GM20000 (cell line): ENCODE measurements at regions not wholly inside any gene's neighbourhood (a gene's known extent, or its start where the extent isn't known, plus 50 kb on each side); places are given as distances from the start of the nearest gene placed in this dataset.

Source experiments
- DNase-seq: peaks from one replicate; pipeline ENCODE4 v3.0.0; 2012; ENCODE audit warnings: low spot score
- TF ChIP-seq, protein P1 (sequence below): IDR thresholded peaks from 2 replicates; pipeline ENCODE4 v1.5.1; 2012; ENCODE audit warnings: mild to moderate bottlenecking, control low read depth; ENCODE audit errors: extremely low read depth, missing control alignments

DNA sequence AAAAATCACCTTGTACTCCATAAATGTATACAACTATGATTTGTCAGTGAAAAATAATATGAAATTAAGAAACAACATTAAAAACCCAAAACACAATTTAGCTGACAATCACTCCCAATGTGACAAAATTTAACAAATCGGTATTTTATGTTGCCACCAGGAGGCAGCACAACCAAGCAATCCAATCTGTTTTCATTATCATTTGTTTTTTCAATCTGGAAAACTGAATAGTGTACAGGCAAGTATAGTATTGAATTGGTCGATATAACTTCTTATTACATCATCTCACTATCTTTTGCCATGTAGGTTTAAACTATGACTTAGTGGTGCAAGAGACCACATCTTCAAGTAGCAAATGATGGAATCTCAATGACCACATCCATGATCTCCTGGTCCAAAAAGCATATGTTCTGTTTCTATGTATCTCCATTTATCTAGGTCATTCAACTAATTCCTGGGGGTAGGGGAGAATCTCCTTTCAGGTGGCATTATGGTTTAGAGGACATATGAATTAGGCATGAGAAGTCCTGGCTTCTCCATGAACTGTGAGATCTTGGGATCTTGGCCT is 112.9 kb upstream of the AGA start:
- TF ChIP-seq, protein P1, sequence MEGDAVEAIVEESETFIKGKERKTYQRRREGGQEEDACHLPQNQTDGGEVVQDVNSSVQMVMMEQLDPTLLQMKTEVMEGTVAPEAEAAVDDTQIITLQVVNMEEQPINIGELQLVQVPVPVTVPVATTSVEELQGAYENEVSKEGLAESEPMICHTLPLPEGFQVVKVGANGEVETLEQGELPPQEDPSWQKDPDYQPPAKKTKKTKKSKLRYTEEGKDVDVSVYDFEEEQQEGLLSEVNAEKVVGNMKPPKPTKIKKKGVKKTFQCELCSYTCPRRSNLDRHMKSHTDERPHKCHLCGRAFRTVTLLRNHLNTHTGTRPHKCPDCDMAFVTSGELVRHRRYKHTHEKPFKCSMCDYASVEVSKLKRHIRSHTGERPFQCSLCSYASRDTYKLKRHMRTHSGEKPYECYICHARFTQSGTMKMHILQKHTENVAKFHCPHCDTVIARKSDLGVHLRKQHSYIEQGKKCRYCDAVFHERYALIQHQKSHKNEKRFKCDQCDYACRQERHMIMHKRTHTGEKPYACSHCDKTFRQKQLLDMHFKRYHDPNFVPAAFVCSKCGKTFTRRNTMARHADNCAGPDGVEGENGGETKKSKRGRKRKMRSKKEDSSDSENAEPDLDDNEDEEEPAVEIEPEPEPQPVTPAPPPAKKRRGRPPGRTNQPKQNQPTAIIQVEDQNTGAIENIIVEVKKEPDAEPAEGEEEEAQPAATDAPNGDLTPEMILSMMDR, result peak; percentile 62
- peak; percentile 34 for DNase-seq

DNA sequence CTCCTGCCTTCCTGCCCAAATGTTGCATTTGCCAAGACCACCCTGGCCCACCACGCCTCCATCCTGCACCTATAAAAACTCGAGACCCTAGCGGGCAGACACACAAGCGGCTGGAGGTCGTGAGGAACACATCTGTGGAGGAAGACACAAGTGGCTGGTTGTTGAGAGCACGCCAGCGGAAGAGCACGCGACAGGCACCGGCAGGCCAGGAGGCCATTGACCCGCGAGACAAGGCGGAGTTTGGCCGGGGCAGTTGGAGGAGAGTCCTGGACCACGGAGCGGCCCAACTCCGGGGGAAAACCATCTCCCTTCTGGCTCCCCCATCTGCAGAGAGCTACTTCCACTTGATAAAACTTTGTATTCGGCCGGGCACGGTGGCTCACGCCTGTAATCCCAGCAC is 115.2 kb upstream of the AGA start:
- TF ChIP-seq, protein P1, result no peak
- DNase-seq, result no peak

DNA sequence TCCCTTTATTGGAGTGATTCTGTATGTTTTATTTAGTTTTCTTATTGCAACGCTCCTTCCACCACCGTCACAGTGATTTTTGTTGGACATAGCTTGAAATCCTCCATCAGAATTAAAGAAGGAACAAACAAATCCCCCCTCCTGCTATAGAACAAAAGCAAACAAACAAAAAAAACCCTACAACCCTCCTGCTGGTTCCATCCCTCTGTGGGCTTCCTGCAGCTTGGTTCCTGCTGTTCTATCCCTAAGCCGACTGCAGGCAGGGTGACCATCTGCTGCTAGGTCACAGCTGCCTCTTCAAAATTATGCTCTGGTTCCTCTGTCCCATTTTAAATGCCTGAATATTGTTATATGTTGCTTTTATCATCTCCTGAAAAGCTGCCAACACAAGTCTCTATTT is 116.8 kb upstream of the AGA start:
- DNase-seq, result no peak
- TF ChIP-seq, protein P1, result no peak

DNA sequence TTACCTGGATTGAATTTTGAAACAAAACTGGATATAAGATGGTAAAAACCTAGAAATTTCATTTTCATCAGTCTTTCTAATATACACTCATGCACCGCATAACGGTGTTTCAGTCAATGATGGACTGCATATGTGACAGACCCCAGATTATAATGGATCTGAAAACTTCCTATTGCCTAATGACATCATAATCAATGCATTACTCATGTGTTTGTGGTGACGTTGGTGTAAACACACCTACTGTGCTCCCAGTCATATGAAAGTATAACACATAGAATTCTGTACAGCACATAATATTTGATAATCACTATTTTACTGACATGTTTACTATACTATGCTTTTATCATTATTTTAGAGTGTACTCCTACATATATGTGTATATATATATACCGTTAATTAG is 119.9 kb upstream of the AGA start:
- TF ChIP-seq, protein P1, result no peak
- DNase-seq, result no peak

DNA sequence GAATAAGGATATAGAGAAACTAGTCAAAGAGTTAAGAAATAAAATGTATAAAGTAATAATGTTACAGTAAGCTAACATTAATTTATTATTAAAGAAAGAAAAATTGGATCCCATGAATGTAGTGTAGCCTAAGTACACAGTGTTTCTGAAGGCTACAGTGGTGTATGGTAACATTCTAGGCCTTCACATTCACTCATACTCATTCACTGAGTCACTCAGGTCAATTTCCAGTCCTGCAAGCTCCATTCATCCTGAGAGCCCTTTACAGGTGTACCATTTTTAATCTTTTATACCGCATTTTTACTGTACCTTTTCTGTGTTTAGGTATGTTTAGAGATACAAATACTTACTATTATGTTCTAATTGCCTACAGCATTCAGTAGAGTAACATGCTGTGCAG is 120.6 kb upstream of the AGA start:
- TF ChIP-seq, protein P1, result no peak
- no peak for DNase-seq

DNA sequence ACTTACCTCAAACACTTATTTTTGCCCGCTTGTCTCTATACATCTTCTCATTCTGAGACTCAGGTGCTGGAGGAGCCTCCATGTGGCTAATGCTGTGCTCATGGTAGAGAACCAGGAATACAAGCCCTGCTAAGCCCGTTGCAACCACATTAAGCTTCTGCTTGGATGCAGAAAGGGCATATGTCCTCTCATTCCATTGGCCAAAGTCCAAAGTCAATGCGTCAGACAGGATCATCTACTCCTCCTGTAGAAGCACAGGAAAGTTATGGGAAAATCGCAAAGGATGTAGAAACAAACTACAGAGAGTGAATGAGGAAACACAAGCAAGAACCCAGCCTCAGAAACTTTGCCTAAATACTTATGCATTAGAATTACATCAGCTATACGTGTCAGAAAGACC is 124.5 kb upstream of the AGA start:
- TF ChIP-seq, protein P1, result no peak

DNA sequence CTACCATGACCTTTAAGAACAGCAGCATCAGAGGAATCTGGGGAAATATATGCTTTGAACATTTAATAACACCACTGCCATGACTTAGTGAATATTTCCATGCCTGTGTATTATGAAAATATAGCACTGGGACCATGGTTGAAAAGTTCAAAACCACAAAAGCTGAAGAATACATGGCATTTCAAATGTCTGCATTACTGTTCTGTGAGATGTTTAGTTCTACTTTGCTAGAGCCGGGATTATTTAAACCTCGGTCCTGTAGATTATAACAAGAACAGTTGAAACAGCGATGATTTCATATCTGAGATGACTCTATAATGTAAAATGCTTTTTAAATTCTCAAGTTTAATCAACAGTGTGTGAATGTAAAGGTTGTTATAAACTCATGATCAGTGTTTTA is 126.7 kb upstream of the AGA start:
- no peak for DNase-seq
- TF ChIP-seq, protein P1, result no peak

More for the DNA sequence above, 124.5 kb upstream of the AGA start:
- DNase-seq, result no peak

DNA sequence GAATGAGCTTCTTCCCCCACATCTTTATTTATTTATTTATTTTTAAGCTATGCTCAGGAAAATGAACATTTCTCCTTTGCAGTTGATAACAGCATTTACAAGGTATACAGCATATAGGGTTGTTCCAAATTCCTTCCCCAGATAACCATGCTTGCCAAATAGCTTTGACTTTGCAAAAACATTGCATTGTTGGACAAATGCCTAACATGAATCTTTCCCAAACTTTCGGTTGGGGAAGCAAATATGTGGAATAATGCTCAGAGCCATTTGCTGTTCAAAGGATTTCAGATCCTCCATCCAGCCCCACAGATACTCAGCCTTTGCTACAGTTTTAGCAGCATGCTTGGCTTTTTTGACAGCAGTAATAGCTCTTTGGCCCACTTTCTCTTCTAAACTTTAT is 127.2 kb upstream of the AGA start:
- no peak for DNase-seq

More for the DNA sequence above, 127.2 kb upstream of the AGA start:
- TF ChIP-seq, protein P1, result no peak
